Fibroblast of lung (primary cell): ENCODE measurements at regions not wholly inside any gene's neighbourhood (a gene's known extent, or its start where the extent isn't known, plus 50 kb on each side); places are given as distances from the start of the nearest gene placed in this dataset.

ENCODE experiments used
- EZH2 ChIP-seq: IDR thresholded peaks from 2 replicates; pipeline ENCODE4 v1.5.1; 2012; ENCODE audit warnings: low read length, control low read depth, mild to moderate bottlenecking; ENCODE audit errors: missing control alignments
- TF ChIP-seq, protein P1 (sequence below), 2 donors: IDR thresholded peaks in 1 of 2; conservative IDR thresholded peaks in 1 of 2; 1 replicate in 1 of 2; 2 replicates in 1 of 2; pipeline ENCODE4 v1.5.1; 2011 to 2012; ENCODE audit warnings: low read length in 2 of 2, control low read depth in 1 of 2, inconsistent platforms in 1 of 2, low read depth in 1 of 2, mild to moderate bottlenecking in 1 of 2

DNA sequence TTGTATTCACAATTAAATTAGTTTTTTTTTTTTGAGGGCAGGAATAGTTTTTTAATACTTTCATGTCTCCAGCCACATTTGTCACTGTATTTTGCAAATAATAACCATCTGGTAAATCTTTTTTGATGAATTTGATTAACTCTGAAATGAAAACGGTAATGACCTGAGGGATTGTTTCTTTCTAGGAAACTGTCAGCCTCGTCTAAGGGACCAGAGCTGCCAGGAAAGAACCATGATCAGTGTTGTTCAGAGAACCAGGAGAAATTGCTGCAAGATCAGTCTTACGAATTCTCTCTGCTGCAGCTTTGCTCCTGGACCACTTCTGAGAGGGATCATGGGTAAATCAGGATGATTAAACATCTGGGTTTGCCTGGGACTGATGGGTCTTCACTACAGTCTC is 114.5 kb upstream of the TAF11L2 start:
- TF ChIP-seq, protein P1, sequence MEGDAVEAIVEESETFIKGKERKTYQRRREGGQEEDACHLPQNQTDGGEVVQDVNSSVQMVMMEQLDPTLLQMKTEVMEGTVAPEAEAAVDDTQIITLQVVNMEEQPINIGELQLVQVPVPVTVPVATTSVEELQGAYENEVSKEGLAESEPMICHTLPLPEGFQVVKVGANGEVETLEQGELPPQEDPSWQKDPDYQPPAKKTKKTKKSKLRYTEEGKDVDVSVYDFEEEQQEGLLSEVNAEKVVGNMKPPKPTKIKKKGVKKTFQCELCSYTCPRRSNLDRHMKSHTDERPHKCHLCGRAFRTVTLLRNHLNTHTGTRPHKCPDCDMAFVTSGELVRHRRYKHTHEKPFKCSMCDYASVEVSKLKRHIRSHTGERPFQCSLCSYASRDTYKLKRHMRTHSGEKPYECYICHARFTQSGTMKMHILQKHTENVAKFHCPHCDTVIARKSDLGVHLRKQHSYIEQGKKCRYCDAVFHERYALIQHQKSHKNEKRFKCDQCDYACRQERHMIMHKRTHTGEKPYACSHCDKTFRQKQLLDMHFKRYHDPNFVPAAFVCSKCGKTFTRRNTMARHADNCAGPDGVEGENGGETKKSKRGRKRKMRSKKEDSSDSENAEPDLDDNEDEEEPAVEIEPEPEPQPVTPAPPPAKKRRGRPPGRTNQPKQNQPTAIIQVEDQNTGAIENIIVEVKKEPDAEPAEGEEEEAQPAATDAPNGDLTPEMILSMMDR (conservative IDR thresholded peaks at IDR 0.05 in 1 of 2, IDR thresholded peaks at IDR 0.05 in 1 of 2; ENCODE audit: low read depth in 1 of 2, low read length in 2 of 2), result no peak
- no peak for TF ChIP-seq EZH2
